Transverse colon (tissue), 4 donors: ENCODE measurements at regions not wholly inside any gene's neighbourhood (a gene's known extent, or its start where the extent isn't known, plus 50 kb on each side); places are given as distances from the start of the nearest gene placed in this dataset.
A peak's percentile ranks its signal among the peaks of the same experiment; 100 is the strongest.

Source experiments
- POLR2A ChIP-seq: fragments of 450-650 bp; IDR thresholded peaks from one replicate; pipeline ENCODE4 v1.6.1; 2016; ENCODE audit warnings: antibody characterized with exemption, mild to moderate bottlenecking, moderate library complexity
- POLR2AphosphoS5 ChIP-seq, 3 donors: sonication (generic); formaldehyde crosslinking; IDR thresholded peaks; one replicate each; pipeline ENCODE4 v1.6.1; 2016; ENCODE audit warnings: antibody characterized with exemption in 3 of 3
- TF ChIP-seq, protein P1 (sequence below), 5 experiments: fragments of 200-600 bp in 3 of 5; fragments of 450-650 bp in 2 of 5; sonication (generic) in 3 of 5; IDR thresholded peaks; 1 replicate in 2 of 5; 2 replicates in 3 of 5; pipeline ENCODE4 v1.5.1; 2016 to 2017; ENCODE audit warnings: antibody characterized with exemption in 5 of 5, inconsistent platforms in 3 of 5, mild to moderate bottlenecking in 2 of 5, moderate library complexity in 1 of 5

DNA sequence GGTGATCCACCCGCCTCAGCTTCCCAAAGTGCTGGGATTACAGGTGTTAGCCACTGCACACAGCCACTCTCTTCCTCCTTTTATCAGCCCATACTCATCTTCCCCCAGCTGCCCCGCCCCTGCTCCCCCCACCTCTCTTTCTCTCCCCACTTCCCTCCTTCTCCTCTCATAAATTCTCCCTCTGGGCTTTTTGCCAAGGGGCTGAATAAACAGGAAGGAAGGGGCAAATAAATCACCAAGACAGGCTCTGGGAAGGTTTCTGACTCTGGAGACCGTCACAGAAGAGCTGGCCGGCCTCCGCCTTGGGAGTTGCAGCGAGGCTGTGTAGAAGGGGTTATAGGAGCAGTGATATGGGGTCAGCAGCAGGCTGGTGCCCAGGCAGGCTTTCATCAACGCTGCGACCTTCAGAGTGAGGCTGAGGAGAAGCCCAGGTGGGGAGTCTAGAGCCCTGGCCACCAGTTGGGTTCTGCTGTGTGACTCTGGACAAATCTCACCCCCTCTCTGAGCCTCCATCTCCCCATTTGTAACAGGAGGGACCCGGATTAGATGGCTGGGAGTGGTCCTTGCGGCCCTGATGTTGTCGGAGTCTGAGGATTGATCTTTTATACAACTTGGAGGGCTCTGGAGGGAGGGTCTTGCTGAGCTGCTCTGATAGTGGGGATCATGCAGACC lies 62.6 kb upstream of the RASD2 start:
- TF ChIP-seq POLR2AphosphoS5 (IDR thresholded peaks at IDR 0.05) (peak; percentile 85 to 93 (median 91)), POLR2A (no peak)
- TF ChIP-seq, protein P1, sequence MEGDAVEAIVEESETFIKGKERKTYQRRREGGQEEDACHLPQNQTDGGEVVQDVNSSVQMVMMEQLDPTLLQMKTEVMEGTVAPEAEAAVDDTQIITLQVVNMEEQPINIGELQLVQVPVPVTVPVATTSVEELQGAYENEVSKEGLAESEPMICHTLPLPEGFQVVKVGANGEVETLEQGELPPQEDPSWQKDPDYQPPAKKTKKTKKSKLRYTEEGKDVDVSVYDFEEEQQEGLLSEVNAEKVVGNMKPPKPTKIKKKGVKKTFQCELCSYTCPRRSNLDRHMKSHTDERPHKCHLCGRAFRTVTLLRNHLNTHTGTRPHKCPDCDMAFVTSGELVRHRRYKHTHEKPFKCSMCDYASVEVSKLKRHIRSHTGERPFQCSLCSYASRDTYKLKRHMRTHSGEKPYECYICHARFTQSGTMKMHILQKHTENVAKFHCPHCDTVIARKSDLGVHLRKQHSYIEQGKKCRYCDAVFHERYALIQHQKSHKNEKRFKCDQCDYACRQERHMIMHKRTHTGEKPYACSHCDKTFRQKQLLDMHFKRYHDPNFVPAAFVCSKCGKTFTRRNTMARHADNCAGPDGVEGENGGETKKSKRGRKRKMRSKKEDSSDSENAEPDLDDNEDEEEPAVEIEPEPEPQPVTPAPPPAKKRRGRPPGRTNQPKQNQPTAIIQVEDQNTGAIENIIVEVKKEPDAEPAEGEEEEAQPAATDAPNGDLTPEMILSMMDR (IDR thresholded peaks at IDR 0.05) = no peak
